Omental fat pad (tissue), 3 donors: ENCODE measurements at regions not wholly inside any gene's neighbourhood (a gene's known extent, or its start where the extent isn't known, plus 50 kb on each side); places are given as distances from the start of the nearest gene placed in this dataset.

Experiments used
- ATAC-seq: fragments of 150-250 bp; one replicate; pipeline ENCODE4 v1.9.1; 2016; ENCODE audit warnings: mild to moderate bottlenecking, moderate library complexity; ENCODE audit not compliant: low FRiP score
- DNase-seq: peaks from one replicate; pipeline ENCODE4 v3.0.0-alpha.2; 2019; ENCODE audit warnings: low spot score
- TF ChIP-seq, protein P1 (sequence below), 3 donors: fragments of 450-650 bp; IDR thresholded peaks; one replicate each; pipeline ENCODE4 v1.5.1; 2016 to 2017; ENCODE audit warnings: antibody characterized with exemption in 3 of 3, mild to moderate bottlenecking in 3 of 3, moderate library complexity in 2 of 3

- DNase-seq = no peak
- no peak for ATAC-seq
- TF ChIP-seq, protein P1, sequence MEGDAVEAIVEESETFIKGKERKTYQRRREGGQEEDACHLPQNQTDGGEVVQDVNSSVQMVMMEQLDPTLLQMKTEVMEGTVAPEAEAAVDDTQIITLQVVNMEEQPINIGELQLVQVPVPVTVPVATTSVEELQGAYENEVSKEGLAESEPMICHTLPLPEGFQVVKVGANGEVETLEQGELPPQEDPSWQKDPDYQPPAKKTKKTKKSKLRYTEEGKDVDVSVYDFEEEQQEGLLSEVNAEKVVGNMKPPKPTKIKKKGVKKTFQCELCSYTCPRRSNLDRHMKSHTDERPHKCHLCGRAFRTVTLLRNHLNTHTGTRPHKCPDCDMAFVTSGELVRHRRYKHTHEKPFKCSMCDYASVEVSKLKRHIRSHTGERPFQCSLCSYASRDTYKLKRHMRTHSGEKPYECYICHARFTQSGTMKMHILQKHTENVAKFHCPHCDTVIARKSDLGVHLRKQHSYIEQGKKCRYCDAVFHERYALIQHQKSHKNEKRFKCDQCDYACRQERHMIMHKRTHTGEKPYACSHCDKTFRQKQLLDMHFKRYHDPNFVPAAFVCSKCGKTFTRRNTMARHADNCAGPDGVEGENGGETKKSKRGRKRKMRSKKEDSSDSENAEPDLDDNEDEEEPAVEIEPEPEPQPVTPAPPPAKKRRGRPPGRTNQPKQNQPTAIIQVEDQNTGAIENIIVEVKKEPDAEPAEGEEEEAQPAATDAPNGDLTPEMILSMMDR (IDR thresholded peaks at IDR 0.05) = no peak
These were observed 169.2 kb upstream of the SEMA3A start for GRCh38 chr7:84363741-84364140.

GRCh38 chr7:84362828-84363227 lies 168.2 kb upstream of the SEMA3A start:
- DNase-seq (no peak), ATAC-seq (no peak)
- TF ChIP-seq, protein P1 (IDR thresholded peaks at IDR 0.05) = no peak

DNA sequence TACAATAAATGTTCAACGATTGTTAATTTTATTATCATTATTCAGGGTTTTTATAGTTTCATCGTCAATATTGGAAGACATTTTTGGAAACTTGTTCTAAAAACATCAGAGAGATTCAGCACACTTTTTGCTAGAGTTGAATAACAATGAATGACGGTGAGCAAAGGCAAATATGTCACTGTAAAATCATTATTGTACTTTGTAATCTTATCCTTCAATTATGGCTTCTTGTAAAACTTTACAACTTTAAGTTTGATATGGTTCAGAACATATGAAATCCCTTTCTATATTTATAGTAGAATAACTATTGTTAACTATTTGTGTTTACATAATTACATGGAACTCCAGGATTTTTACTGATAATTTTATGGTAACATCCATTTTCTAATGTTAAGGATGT lies 167.8 kb upstream of the SEMA3A start:
- TF ChIP-seq, protein P1 (IDR thresholded peaks at IDR 0.05) = no peak
- ATAC-seq = no peak
- no peak for DNase-seq

DNA sequence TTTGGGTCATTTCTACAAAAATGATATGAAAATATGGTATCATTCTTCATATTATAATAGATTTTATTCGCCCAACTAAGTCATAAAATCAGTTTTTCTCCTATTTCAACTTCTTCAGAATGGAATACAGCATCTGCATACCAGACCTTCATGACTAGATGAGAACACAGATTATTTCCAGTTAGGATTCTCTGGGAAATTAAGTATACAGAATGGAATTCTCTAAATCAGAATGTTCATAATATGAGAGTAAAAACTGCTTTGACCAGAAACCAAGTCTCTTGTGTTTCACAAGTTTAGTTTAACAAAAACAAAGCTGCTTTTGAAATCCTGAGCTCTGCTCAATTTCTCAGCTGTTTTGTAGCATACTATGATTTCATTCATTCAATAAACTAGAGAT lies 160.3 kb upstream of the SEMA3A start:
- no peak for ATAC-seq
- TF ChIP-seq, protein P1 (IDR thresholded peaks at IDR 0.05) = no peak
- no peak for DNase-seq

DNA sequence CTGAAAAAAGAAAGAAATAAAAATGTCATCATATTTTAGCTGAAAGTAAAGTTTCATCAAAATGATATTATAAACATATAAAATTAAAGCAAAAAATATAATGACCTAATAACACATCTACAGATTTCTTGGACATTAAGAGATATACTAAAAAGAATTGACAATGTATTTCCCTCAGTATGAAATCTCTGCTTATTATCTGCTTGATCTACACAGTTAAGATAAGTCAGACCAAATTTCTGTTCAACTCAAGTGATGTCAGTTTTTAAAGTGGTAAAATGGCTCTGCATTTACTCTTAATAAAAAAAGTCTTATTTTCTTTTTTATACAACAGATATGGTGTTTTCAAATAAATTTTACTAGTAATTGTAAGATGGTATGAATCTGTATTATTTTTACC lies 159.4 kb upstream of the SEMA3A start:
- TF ChIP-seq, protein P1 (IDR thresholded peaks at IDR 0.05) = no peak
- no peak for ATAC-seq
- DNase-seq = no peak

DNA sequence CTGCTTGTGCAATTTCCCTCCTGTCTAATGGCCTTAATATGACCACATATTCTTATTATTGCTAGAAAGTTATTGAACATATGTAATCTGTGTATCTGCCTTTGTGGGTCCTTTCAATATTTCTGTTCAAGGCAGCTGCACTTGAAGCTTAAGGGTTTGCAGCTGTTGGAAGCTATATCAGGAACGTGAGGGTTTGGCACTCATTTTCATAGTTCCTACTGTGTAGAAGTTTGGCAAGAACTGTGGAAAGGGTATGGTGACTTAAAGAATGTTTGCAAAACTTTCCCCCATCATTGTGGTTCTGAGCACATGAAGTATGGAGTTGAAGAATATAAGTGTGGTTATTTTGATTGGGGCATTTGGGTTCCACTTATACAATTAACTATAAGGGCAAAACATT lies 144.7 kb upstream of the SEMA3A start:
- DNase-seq = no peak
- no peak for ATAC-seq
- TF ChIP-seq, protein P1 (IDR thresholded peaks at IDR 0.05) = no peak

DNA sequence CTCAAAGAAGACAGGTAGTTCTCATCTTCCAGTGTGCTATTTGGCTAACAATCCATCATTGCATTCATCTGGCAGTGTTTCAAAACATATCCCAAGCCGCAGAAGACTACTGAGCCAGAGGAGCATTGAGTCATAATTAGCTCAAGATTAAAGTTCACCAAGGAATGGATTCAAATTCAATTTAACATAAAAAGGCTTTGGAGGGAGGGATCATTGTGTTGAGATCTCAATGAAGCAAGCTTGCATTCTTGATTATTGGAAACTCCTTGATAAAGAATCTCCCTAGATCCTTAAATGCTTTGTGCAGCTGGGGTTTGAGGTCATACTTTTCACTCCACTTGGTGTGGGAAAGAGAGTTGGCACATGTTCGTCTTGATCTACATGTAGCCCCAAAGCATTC lies 142.8 kb upstream of the SEMA3A start:
- ATAC-seq (no peak), DNase-seq (no peak)
- TF ChIP-seq, protein P1 (IDR thresholded peaks at IDR 0.05) = no peak
